Loucy (cell line): ENCODE measurements at regions not wholly inside any gene's neighbourhood (a gene's known extent, or its start where the extent isn't known, plus 50 kb on each side); places are given as distances from the start of the nearest gene placed in this dataset.

Source experiments
- H2AFZ ChIP-seq: fragments of 200-600 bp; sonication (generic); 2 replicates; pipeline ENCODE4 v1.6.0; 2016; ENCODE audit warnings: antibody characterized with exemption, mild to moderate bottlenecking, low read length, moderate library complexity
- H3F3A ChIP-seq: fragments of 200-600 bp; 2 replicates; pipeline ENCODE4 v1.6.0; 2016; ENCODE audit warnings: antibody characterized with exemption, low read depth, mild to moderate bottlenecking
- H3K27me3 ChIP-seq: fragments of 200-600 bp; sonication (generic); 2 replicates; pipeline ENCODE4 v1.6.1; 2014; ENCODE audit warnings: low read length, mild to moderate bottlenecking; ENCODE audit not compliant: insufficient read depth, poor library complexity, severe bottlenecking
- H3K36me3 ChIP-seq: fragments of 200-600 bp; sonication (generic); 2 replicates; pipeline ENCODE4 v1.6.1; 2016; ENCODE audit warnings: low read length; ENCODE audit not compliant: insufficient read depth
- H3K4me1 ChIP-seq: fragments of 200-600 bp; sonication (generic); 2 replicates; pipeline ENCODE4 v1.5.1; 2014; ENCODE audit warnings: low read length, mild to moderate bottlenecking; ENCODE audit not compliant: insufficient read depth, poor library complexity, severe bottlenecking
- H3K4me2 ChIP-seq: fragments of 200-600 bp; sonication (generic); 2 replicates; pipeline ENCODE4 v1.6.0; 2014; ENCODE audit warnings: antibody characterized with exemption, low read length, low read depth, mild to moderate bottlenecking; ENCODE audit not compliant: poor library complexity, severe bottlenecking
- H3K4me3 ChIP-seq: fragments of 200-600 bp; sonication (generic); 2 replicates; pipeline ENCODE4 v1.5.1; 2014; ENCODE audit warnings: low read length, mild to moderate bottlenecking, mixed read lengths; ENCODE audit not compliant: poor library complexity, severe bottlenecking
- H3K79me2 ChIP-seq: fragments of 200-600 bp; sonication (generic); 2 replicates; pipeline ENCODE4 v1.6.1; 2014; ENCODE audit warnings: low read length; ENCODE audit not compliant: insufficient read depth
- H3K9ac ChIP-seq: fragments of 200-600 bp; sonication (generic); 2 replicates; pipeline ENCODE4 v1.6.0; 2014; ENCODE audit warnings: mild to moderate bottlenecking, low read depth, low read length, moderate library complexity; ENCODE audit not compliant: poor library complexity, severe bottlenecking
- H3K9me2 ChIP-seq: fragments of 200-600 bp; sonication (generic); replicated peaks from 2 replicates; pipeline ENCODE4 v1.6.1; 2016; ENCODE audit warnings: low read depth, low read length, mixed read lengths
- H3K9me3 ChIP-seq: fragments of 200-600 bp; sonication (generic); 2 replicates; pipeline ENCODE4 v1.6.1; 2014; ENCODE audit warnings: mild to moderate bottlenecking, antibody characterized with exemption, low read length, low read depth; ENCODE audit not compliant: insufficient read depth
- H4K20me1 ChIP-seq: fragments of 200-600 bp; sonication (generic); 2 replicates; pipeline ENCODE4 v1.6.0; 2014; ENCODE audit warnings: antibody characterized with exemption, low read length, mild to moderate bottlenecking; ENCODE audit not compliant: insufficient read depth, poor library complexity, severe bottlenecking
- EZH2phosphoT487 ChIP-seq: fragments of 200-600 bp; IDR thresholded peaks from 2 replicates; pipeline ENCODE4 v1.6.1; 2018; ENCODE audit warnings: antibody characterized with exemption, mild to moderate bottlenecking, moderate library complexity, borderline replicate concordance
- TF ChIP-seq, protein P1 (sequence below): fragments of 200-600 bp; sonication (generic); conservative IDR thresholded peaks from 2 replicates; pipeline ENCODE4 v1.5.1; 2014; ENCODE audit warnings: mild to moderate bottlenecking, antibody characterized with exemption, low read length

DNA sequence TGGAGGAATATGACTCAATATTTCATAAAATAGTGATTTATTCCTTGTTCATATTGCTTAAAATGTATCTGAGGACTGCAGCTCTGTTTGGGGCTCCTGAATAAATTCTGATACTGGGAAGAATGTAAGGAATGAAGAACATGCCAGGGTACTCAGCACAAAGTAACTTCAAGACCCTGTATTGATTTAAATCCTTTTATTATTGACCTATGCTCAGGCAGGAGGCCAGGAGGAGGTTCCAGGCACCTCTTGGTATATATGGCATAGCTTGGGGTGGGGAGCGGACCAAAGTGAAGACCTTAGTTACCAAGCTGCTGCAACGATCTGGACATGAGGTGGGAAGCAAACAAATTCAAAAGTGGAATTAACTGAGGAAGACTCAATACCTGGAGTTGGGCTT, 142.8 kb upstream of the PEX5L start:
- H3K4me2 ChIP-seq, result no peak overlapping the region
- H3K4me3 ChIP-seq, result no peak overlapping the region
- H2AFZ ChIP-seq, result no peak overlapping the region
- H4K20me1 ChIP-seq, result no peaks in the 10 kb centered on the region
- H3K36me3 ChIP-seq, result no peaks in the 10 kb centered on the region
- no peaks in the 10 kb centered on the region for H3K9me3 ChIP-seq
- no peaks in the 10 kb centered on the region for H3K4me1 ChIP-seq
- H3F3A ChIP-seq, result no peaks in the 10 kb centered on the region
- no peaks in the 10 kb centered on the region for H3K27me3 ChIP-seq
- no peaks in the 10 kb centered on the region for H3K9me2 ChIP-seq
- no peak overlapping the region for H3K9ac ChIP-seq
- TF ChIP-seq, protein P1, sequence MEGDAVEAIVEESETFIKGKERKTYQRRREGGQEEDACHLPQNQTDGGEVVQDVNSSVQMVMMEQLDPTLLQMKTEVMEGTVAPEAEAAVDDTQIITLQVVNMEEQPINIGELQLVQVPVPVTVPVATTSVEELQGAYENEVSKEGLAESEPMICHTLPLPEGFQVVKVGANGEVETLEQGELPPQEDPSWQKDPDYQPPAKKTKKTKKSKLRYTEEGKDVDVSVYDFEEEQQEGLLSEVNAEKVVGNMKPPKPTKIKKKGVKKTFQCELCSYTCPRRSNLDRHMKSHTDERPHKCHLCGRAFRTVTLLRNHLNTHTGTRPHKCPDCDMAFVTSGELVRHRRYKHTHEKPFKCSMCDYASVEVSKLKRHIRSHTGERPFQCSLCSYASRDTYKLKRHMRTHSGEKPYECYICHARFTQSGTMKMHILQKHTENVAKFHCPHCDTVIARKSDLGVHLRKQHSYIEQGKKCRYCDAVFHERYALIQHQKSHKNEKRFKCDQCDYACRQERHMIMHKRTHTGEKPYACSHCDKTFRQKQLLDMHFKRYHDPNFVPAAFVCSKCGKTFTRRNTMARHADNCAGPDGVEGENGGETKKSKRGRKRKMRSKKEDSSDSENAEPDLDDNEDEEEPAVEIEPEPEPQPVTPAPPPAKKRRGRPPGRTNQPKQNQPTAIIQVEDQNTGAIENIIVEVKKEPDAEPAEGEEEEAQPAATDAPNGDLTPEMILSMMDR, result no peak
- H3K79me2 ChIP-seq, result no peaks in the 10 kb centered on the region

DNA sequence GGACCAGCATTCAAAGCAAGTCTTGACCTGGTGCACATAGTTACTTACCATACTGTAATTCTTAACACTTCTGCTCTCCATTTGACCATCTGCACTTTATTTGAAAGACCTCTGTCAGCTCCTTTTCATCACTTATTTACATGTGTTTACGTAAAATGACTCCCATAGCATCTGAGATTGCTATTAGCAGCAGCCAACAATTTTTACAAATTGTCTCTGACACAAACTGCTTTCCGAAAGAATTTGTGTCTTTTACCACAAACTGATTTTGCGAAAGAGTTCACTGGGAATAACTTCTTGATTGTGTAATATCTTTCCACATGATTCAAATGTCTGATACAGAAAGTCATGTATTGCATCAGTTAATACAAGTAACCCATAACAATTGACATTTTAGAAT, 144.1 kb upstream of the PEX5L start:
- TF ChIP-seq, protein P1, result no peak
- no peak for TF ChIP-seq EZH2phosphoT487
- H3K9me3 ChIP-seq, result no peaks in the 10 kb centered on the region
- no peaks in the 10 kb centered on the region for H3K79me2 ChIP-seq
- H3K9me2 ChIP-seq, result no peaks in the 10 kb centered on the region
- no peaks in the 10 kb centered on the region for H3K27me3 ChIP-seq
- no peaks in the 10 kb centered on the region for H3K36me3 ChIP-seq
- H3F3A ChIP-seq, result no peaks in the 10 kb centered on the region
- H3K4me3 ChIP-seq, result no peak overlapping the region
- no peak overlapping the region for H3K9ac ChIP-seq
- H3K4me2 ChIP-seq, result no peak overlapping the region
- no peaks in the 10 kb centered on the region for H4K20me1 ChIP-seq
- H3K4me1 ChIP-seq, result no peaks in the 10 kb centered on the region
- no peak overlapping the region for H2AFZ ChIP-seq

DNA sequence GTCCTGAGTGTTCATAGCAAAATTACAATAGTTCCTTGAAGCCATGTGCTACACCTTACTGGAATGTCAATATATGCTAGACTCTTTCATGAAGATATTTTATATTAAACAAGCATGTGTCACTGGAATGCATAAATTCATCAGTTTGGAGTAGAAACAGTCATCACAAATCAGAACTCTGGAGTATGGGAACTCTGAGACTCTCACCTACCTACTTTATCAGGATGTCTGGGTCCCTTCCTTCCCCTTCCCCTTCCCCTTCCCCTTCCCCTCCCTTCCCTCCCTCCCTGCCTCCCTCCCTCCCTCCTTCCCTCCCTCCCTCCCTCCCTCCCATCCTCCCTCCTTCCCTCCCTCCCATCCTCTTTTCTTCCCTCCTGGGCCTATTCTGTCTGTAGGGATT, 144.7 kb upstream of the PEX5L start:
- TF ChIP-seq, protein P1, result no peak
- no peak for TF ChIP-seq EZH2phosphoT487
- Histone ChIP-seq H4K20me1 (no peaks in the 10 kb centered on the region), H3K9me3 (no peaks in the 10 kb centered on the region), H3K79me2 (no peaks in the 10 kb centered on the region), H2AFZ (no peak overlapping the region), H3F3A (no peaks in the 10 kb centered on the region), H3K36me3 (no peaks in the 10 kb centered on the region), H3K27me3 (no peaks in the 10 kb centered on the region), H3K9me2 (no peaks in the 10 kb centered on the region), H3K4me1 (no peaks in the 10 kb centered on the region), H3K9ac (no peak overlapping the region), H3K4me2 (no peak overlapping the region), H3K4me3 (no peak overlapping the region)
